GM21723 (cell line): ENCODE measurements at regions not wholly inside any gene's neighbourhood (a gene's known extent, or its start where the extent isn't known, plus 50 kb on each side); places are given as distances from the start of the nearest gene placed in this dataset.

Experiments used
- ATAC-seq: cut with Tn5 transposase; IDR thresholded peaks from one replicate; pipeline ENCODE4 v1.9.1; 2021; ENCODE audit warnings: mild to moderate bottlenecking, moderate library complexity; ENCODE audit not compliant: unreplicated experiment

GRCh38 chr15:100781961-100782530 lies 97.6 kb upstream of the ALDH1A3 start:
- no peak for ATAC-seq

GRCh38 chr15:100783291-100783690 lies 96.3 kb upstream of the ALDH1A3 start:
- ATAC-seq: no peak

- no peak for ATAC-seq
These were observed 95.7 kb upstream of the ALDH1A3 start for GRCh38 chr15:100783760-100784492.

GRCh38 chr15:100784493-100785180 lies 95.0 kb upstream of the ALDH1A3 start:
- ATAC-seq: no peak

GRCh38 chr15:100785181-100786138 lies 94.2 kb upstream of the ALDH1A3 start:
- ATAC-seq: no peak

GRCh38 chr15:100786139-100786531 lies 93.5 kb upstream of the ALDH1A3 start:
- ATAC-seq: no peak

- ATAC-seq: no peak
These were observed 92.6 kb upstream of the ALDH1A3 start for GRCh38 chr15:100786901-100787566.

GRCh38 chr15:100787567-100788417 lies 91.8 kb upstream of the ALDH1A3 start:
- no peak for ATAC-seq

- ATAC-seq: no peak
These were observed 91.1 kb upstream of the ALDH1A3 start for GRCh38 chr15:100788418-100789105.

- no peak for ATAC-seq
These were observed 88.8 kb upstream of the ALDH1A3 start for GRCh38 chr15:100790786-100791265.

- ATAC-seq: no peak
These were observed 85.6 kb upstream of the ALDH1A3 start for GRCh38 chr15:100794008-100794407.

- no peak for ATAC-seq
These were observed 78.3 kb upstream of the ALDH1A3 start for GRCh38 chr15:100801256-100801900.

GRCh38 chr15:100802421-100803170 lies 77.0 kb upstream of the ALDH1A3 start:
- ATAC-seq: no peak

GRCh38 chr15:100803171-100803440 lies 76.5 kb upstream of the ALDH1A3 start:
- ATAC-seq: no peak

- no peak for ATAC-seq
These were observed 73.5 kb upstream of the ALDH1A3 start for GRCh38 chr15:100806157-100806556.

- ATAC-seq: no peak
These were observed 72.6 kb upstream of the ALDH1A3 start for GRCh38 chr15:100807028-100807427.

- no peak for ATAC-seq
These were observed 70.9 kb upstream of the ALDH1A3 start for GRCh38 chr15:100808691-100809090.

GRCh38 chr15:100809151-100809550 lies 70.5 kb upstream of the ALDH1A3 start:
- ATAC-seq: no peak
